ENCODE measurements at regions not wholly inside any gene's neighbourhood (a gene's known extent, or its start where the extent isn't known, plus 50 kb on each side); places are given as distances from the start of the nearest gene placed in this dataset.

GRCh38 chr2:144111437-144111836 is 408.5 kb downstream of the ZEB2 start (continued):
- no peak for TF ChIP-seq ZNF280A (IDR thresholded peaks at IDR 0.05; ENCODE audit: low read depth, partially characterized antibody)
- no peak for TF ChIP-seq ZNF280B (CRISPR knock-in tag; IDR thresholded peaks at IDR 0.05)
- no peak for TF ChIP-seq ETV6 (IDR thresholded peaks at IDR 0.05; ENCODE audit: borderline replicate concordance in 1 of 2, low read depth in 2 of 2, low read length in 1 of 2)
- no peak for TF ChIP-seq ETV6 (CRISPR knock-in tag; IDR thresholded peaks at IDR 0.05; ENCODE audit: borderline replicate concordance)
- no peak for TF ChIP-seq HBP1 (CRISPR knock-in tag; IDR thresholded peaks at IDR 0.05)
- no peak for TF ChIP-seq TEAD1 (CRISPR knock-in tag; IDR thresholded peaks at IDR 0.05)
- TF ChIP-seq LEF1 (IDR thresholded peaks at IDR 0.05): no peak
- TF ChIP-seq FOSL1 (tag; conservative IDR thresholded peaks at IDR 0.05): peak; percentile 60
- TF ChIP-seq ZFPM2 (CRISPR knock-in tag; IDR thresholded peaks at IDR 0.05): no peak
- TF ChIP-seq ETV1 (tag; conservative IDR thresholded peaks at IDR 0.05; ENCODE audit: low read depth): 0 out of 2 replicates have a peak, but pooled peaks have one; percentile 24
- no peak for TF ChIP-seq KDM1A (IDR thresholded peaks at IDR 0.05)
- no peak for TF ChIP-seq ATF1 (CRISPR knock-in tag; IDR thresholded peaks at IDR 0.05)
- no peak for TF ChIP-seq ATF1 (tag; IDR thresholded peaks at IDR 0.05)
- TF ChIP-seq GATAD2A (IDR thresholded peaks at IDR 0.05): no peak
